Neural cell (in vitro differentiated cells): ENCODE measurements at regions not wholly inside any gene's neighbourhood (a gene's known extent, or its start where the extent isn't known, plus 50 kb on each side); places are given as distances from the start of the nearest gene placed in this dataset.

Source experiments
- H2AFZ ChIP-seq: fragments of 200-600, 300-800 bp; sonication (generic), shearing (Covaris generic); 2 replicates; pipeline ENCODE4 v1.6.0; 2014; ENCODE audit warnings: low read depth, mild to moderate bottlenecking, antibody characterized with exemption, low read length, moderate library complexity
- H3F3A ChIP-seq: fragments of 200-600 bp; shearing (Covaris generic); 2 replicates; pipeline ENCODE4 v1.6.1; 2016; ENCODE audit warnings: mild to moderate bottlenecking, moderate library complexity, mixed read lengths, antibody characterized with exemption, low read length; ENCODE audit not compliant: insufficient read depth, poor library complexity, severe bottlenecking
- H3K27ac ChIP-seq: fragments of 200-600, 300-800 bp; sonication (generic), shearing (Covaris generic); 2 replicates; pipeline ENCODE4 v1.5.1; 2014; ENCODE audit warnings: mild to moderate bottlenecking, low read length, moderate library complexity
- H3K27me3 ChIP-seq: fragments of 300-800, 200-600 bp; sonication (generic), shearing (Covaris generic); 2 replicates; pipeline ENCODE4 v1.6.0; 2014; ENCODE audit warnings: mild to moderate bottlenecking, low read depth, low read length, moderate library complexity; ENCODE audit not compliant: insufficient read depth
- H3K36me3 ChIP-seq: fragments of 300-800, 200-600 bp; sonication (generic), shearing (Covaris generic); 2 replicates; pipeline ENCODE4 v1.5.1; 2014; ENCODE audit warnings: mild to moderate bottlenecking, antibody characterized with exemption, low read length, moderate library complexity; ENCODE audit not compliant: insufficient read depth
- H3K4me2 ChIP-seq: fragments of 300-800, 200-600 bp; sonication (generic), shearing (Covaris generic); 2 replicates; pipeline ENCODE4 v1.6.0; 2014; ENCODE audit warnings: mild to moderate bottlenecking, low read length
- H3K4me3 ChIP-seq: fragments of 300-800, 200-600 bp; sonication (generic), shearing (Covaris generic); 2 replicates; pipeline ENCODE4 v1.5.1; 2014; ENCODE audit warnings: mild to moderate bottlenecking, low read length, moderate library complexity
- H3K79me2 ChIP-seq: fragments of 200-600 bp; shearing (Covaris generic); replicated peaks from 2 replicates; pipeline ENCODE4 v1.6.0; 2014; ENCODE audit warnings: mild to moderate bottlenecking, low read length, moderate library complexity; ENCODE audit not compliant: insufficient read depth
- H3K9ac ChIP-seq: fragments of 300-800, 200-600 bp; sonication (generic), shearing (Covaris generic); 2 replicates; pipeline ENCODE4 v1.6.1; 2016; ENCODE audit warnings: mild to moderate bottlenecking, low read length, mixed read lengths
- H3K9me2 ChIP-seq: fragments of 200-600 bp; shearing (Covaris generic); 2 replicates; pipeline ENCODE4 v1.6.1; 2016; ENCODE audit warnings: mild to moderate bottlenecking, low read length, mixed read lengths; ENCODE audit not compliant: insufficient read depth
- H3K9me3 ChIP-seq: fragments of 200-600, 300-800 bp; sonication (generic), shearing (Covaris generic); 2 replicates; pipeline ENCODE4 v1.6.1; 2016; ENCODE audit warnings: mild to moderate bottlenecking, mixed run types, low read length, moderate library complexity, mixed read lengths
- H4K20me1 ChIP-seq: fragments of 200-600 bp; shearing (Covaris generic); 2 replicates; pipeline ENCODE4 v1.6.1; 2016; ENCODE audit warnings: mild to moderate bottlenecking, mixed run types; ENCODE audit not compliant: insufficient read depth
- CTCF ChIP-seq: fragments of 450-650 bp; IDR thresholded peaks from 2 replicates; pipeline ENCODE4 v1.5.1; 2014; ENCODE audit warnings: antibody characterized with exemption, mild to moderate bottlenecking, moderate library complexity; ENCODE audit not compliant: poor library complexity, severe bottlenecking
- EP300 ChIP-seq: fragments of 450-650 bp; conservative IDR thresholded peaks from 2 replicates; pipeline ENCODE4 v1.6.1; 2014; ENCODE audit warnings: antibody characterized with exemption, mild to moderate bottlenecking, moderate library complexity; ENCODE audit not compliant: poor library complexity, severe bottlenecking
- EZH2 ChIP-seq: fragments of 200-600, 300-800 bp; shearing (Covaris generic), sonication (generic); IDR thresholded peaks from 2 replicates; pipeline ENCODE4 v1.6.1; 2014; ENCODE audit warnings: antibody characterized with exemption, low read length, borderline replicate concordance, mild to moderate bottlenecking; ENCODE audit not compliant: insufficient read depth, poor library complexity, severe bottlenecking
- MXI1 ChIP-seq: fragments of 450-650 bp; conservative IDR thresholded peaks from 2 replicates; pipeline ENCODE4 v1.6.1; 2014; ENCODE audit warnings: antibody characterized with exemption, mild to moderate bottlenecking; ENCODE audit not compliant: poor library complexity, severe bottlenecking
- POLR2AphosphoS5 ChIP-seq: IDR thresholded peaks from 2 replicates; pipeline ENCODE4 v1.6.1; 2012
- RAD21 ChIP-seq: fragments of 450-650 bp; conservative IDR thresholded peaks from 2 replicates; pipeline ENCODE4 v1.6.1; 2014; ENCODE audit warnings: antibody characterized with exemption, mild to moderate bottlenecking, moderate library complexity
- REST ChIP-seq: IDR thresholded peaks from 2 replicates; pipeline ENCODE4 v1.6.1; 2012; ENCODE audit warnings: borderline replicate concordance
- SMC3 ChIP-seq: fragments of 450-650 bp; conservative IDR thresholded peaks from 2 replicates; pipeline ENCODE4 v1.6.1; 2014; ENCODE audit warnings: antibody characterized with exemption, mild to moderate bottlenecking, moderate library complexity; ENCODE audit not compliant: poor library complexity
- TAF1 ChIP-seq: IDR thresholded peaks from 2 replicates; pipeline ENCODE4 v1.6.1; 2012; ENCODE audit warnings: low read depth

- Histone ChIP-seq H3F3A (no peaks in the 10 kb centered on the region), H2AFZ (no peak overlapping the region), H3K4me2 (no peak overlapping the region), H3K79me2 (no peaks in the 10 kb centered on the region), H3K27me3 (no peaks in the 10 kb centered on the region), H3K9me2 (no peaks in the 10 kb centered on the region), H3K4me3 (no peak overlapping the region), H3K9ac (no peak overlapping the region), H3K36me3 (no peaks in the 10 kb centered on the region), H3K9me3 (no peaks in the 10 kb centered on the region), H3K27ac (no peak overlapping the region), H4K20me1 (no peaks in the 10 kb centered on the region)
- TF ChIP-seq CTCF (no peak), REST (no peak), EZH2 (no peak), SMC3 (no peak), POLR2AphosphoS5 (no peak), EP300 (no peak), TAF1 (no peak), RAD21 (no peak)
Measured at GRCh38 chr6:169886631-169887227, 135.3 kb downstream of the ERMARD start.

GRCh38 chr6:169885831-169886230, 134.4 kb downstream of the ERMARD start:
- H3K27ac ChIP-seq: no peak overlapping the region
- no peak overlapping the region for H2AFZ ChIP-seq
- no peaks in the 10 kb centered on the region for H3K36me3 ChIP-seq
- H3K9me3 ChIP-seq: no peaks in the 10 kb centered on the region
- no peaks in the 10 kb centered on the region for H3F3A ChIP-seq
- H3K9me2 ChIP-seq: no peaks in the 10 kb centered on the region
- no peaks in the 10 kb centered on the region for H4K20me1 ChIP-seq
- H3K4me2 ChIP-seq: no peak overlapping the region
- no peak overlapping the region for H3K4me3 ChIP-seq
- H3K9ac ChIP-seq: no peak overlapping the region
- no peak for TF ChIP-seq CTCF
- TF ChIP-seq SMC3: no peak
- no peak for TF ChIP-seq TAF1
- no peak for TF ChIP-seq MXI1
- no peak for TF ChIP-seq POLR2AphosphoS5
- no peak for TF ChIP-seq EP300
- TF ChIP-seq EZH2: no peak
- TF ChIP-seq REST: no peak
- TF ChIP-seq RAD21: no peak
- no peaks in the 10 kb centered on the region for H3K27me3 ChIP-seq
- H3K79me2 ChIP-seq: no peaks in the 10 kb centered on the region
